ENCODE measurements at regions not wholly inside any gene's neighbourhood (a gene's known extent, or its start where the extent isn't known, plus 50 kb on each side); places are given as distances from the start of the nearest gene placed in this dataset.

GRCh38 chr10:109737626-109738025 lies 185.7 kb downstream of the XPNPEP1 start:
- no peak for TF ChIP-seq EZH2 (IDR thresholded peaks at IDR 0.05)
- no peak for TF ChIP-seq POLR2AphosphoS5 (IDR thresholded peaks at IDR 0.05; ENCODE audit: borderline replicate concordance, low read depth, low read length)
- TF ChIP-seq FOXP2 (optimal IDR thresholded peaks at IDR 0.05; ENCODE audit: control extremely low read depth, extremely low read length, insufficient read depth): no peak

Measured in SK-N-MC (cell line).